H1 (cell line): ENCODE measurements at regions not wholly inside any gene's neighbourhood (a gene's known extent, or its start where the extent isn't known, plus 50 kb on each side); places are given as distances from the start of the nearest gene placed in this dataset.

Source experiments
- RXRA ChIP-seq: IDR thresholded peaks from 2 replicates; pipeline ENCODE4 v1.6.1; 2011; ENCODE audit warnings: low read depth, mild to moderate bottlenecking, low read length, moderate library complexity; ENCODE audit not compliant: insufficient read depth
- SAP30 ChIP-seq: fragments of 300-600 bp; sonication (generic); IDR thresholded peaks from 2 replicates; pipeline ENCODE4 v1.7.1; 2012; ENCODE audit warnings: low read length, moderate library complexity, mild to moderate bottlenecking, inconsistent platforms; ENCODE audit not compliant: insufficient read depth, insufficient replicate concordance
- SUZ12 ChIP-seq: fragments of 200-600 bp; sonication (generic); IDR thresholded peaks from 2 replicates; pipeline ENCODE4 v1.6.1; 2012; ENCODE audit warnings: mild to moderate bottlenecking, inconsistent platforms, low read length, moderate library complexity, mixed read lengths
- TF ChIP-seq, protein P1 (sequence below): fragments of 300-600 bp; sonication (generic); IDR thresholded peaks from 2 replicates; pipeline ENCODE4 v1.7.1; 2012; ENCODE audit warnings: low read length, moderate library complexity, mild to moderate bottlenecking, inconsistent platforms; ENCODE audit not compliant: insufficient replicate concordance
- TF ChIP-seq, protein P2 (sequence below), 3 experiments: IDR thresholded peaks; 1 replicate in 2 of 3; 2 replicates in 1 of 3; pipeline versions ENCODE4 v1.5.1 to v1.6.1; 2011; ENCODE audit warnings: low read length in 3 of 3, mild to moderate bottlenecking in 3 of 3, inconsistent platforms in 2 of 3, low read depth in 1 of 3, moderate library complexity in 1 of 3; ENCODE audit not compliant: insufficient read depth in 1 of 3; ENCODE audit errors: control extremely low read depth in 1 of 3

DNA sequence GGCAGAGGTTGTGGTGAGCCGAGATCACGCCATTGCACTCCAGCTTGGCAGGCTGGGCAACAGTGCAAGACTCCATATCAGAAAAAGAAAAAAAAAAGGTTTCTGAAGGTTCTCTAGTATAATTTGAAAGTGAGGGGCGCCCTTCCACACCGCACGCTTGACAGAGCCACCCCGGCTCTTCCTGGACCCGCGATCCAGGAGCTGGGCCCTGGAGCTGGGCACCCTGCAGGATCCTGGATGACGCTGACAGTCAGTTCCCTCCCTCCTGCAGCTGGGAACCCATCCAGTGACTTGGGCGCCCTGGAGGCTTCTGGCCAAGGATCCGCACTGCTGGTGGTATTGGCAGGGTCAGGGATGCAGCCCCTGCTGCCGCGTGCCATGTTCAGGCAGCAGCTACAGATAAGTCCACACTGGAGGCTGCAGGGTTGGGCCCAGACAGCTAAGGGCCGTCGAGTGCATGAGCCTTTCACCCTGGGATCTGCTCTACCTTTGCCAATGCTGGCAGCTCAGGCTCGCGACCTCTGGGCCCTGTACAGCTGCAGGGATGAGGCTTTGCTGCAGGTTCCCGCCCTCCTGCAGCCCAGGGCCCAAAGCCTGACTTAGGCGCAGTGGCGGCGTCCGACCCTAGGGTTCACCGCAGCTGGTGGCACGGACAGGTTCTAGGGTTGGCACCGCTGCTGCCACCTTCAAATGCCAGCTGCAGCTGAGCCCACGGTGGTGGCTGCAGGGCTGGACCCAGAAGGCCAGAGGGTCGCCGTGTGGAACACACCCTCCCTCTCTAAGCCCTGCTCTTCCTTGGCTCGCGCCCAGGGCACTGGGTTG is 110.2 kb downstream of the OR13A1 start (continued):
- TF ChIP-seq, protein P1, sequence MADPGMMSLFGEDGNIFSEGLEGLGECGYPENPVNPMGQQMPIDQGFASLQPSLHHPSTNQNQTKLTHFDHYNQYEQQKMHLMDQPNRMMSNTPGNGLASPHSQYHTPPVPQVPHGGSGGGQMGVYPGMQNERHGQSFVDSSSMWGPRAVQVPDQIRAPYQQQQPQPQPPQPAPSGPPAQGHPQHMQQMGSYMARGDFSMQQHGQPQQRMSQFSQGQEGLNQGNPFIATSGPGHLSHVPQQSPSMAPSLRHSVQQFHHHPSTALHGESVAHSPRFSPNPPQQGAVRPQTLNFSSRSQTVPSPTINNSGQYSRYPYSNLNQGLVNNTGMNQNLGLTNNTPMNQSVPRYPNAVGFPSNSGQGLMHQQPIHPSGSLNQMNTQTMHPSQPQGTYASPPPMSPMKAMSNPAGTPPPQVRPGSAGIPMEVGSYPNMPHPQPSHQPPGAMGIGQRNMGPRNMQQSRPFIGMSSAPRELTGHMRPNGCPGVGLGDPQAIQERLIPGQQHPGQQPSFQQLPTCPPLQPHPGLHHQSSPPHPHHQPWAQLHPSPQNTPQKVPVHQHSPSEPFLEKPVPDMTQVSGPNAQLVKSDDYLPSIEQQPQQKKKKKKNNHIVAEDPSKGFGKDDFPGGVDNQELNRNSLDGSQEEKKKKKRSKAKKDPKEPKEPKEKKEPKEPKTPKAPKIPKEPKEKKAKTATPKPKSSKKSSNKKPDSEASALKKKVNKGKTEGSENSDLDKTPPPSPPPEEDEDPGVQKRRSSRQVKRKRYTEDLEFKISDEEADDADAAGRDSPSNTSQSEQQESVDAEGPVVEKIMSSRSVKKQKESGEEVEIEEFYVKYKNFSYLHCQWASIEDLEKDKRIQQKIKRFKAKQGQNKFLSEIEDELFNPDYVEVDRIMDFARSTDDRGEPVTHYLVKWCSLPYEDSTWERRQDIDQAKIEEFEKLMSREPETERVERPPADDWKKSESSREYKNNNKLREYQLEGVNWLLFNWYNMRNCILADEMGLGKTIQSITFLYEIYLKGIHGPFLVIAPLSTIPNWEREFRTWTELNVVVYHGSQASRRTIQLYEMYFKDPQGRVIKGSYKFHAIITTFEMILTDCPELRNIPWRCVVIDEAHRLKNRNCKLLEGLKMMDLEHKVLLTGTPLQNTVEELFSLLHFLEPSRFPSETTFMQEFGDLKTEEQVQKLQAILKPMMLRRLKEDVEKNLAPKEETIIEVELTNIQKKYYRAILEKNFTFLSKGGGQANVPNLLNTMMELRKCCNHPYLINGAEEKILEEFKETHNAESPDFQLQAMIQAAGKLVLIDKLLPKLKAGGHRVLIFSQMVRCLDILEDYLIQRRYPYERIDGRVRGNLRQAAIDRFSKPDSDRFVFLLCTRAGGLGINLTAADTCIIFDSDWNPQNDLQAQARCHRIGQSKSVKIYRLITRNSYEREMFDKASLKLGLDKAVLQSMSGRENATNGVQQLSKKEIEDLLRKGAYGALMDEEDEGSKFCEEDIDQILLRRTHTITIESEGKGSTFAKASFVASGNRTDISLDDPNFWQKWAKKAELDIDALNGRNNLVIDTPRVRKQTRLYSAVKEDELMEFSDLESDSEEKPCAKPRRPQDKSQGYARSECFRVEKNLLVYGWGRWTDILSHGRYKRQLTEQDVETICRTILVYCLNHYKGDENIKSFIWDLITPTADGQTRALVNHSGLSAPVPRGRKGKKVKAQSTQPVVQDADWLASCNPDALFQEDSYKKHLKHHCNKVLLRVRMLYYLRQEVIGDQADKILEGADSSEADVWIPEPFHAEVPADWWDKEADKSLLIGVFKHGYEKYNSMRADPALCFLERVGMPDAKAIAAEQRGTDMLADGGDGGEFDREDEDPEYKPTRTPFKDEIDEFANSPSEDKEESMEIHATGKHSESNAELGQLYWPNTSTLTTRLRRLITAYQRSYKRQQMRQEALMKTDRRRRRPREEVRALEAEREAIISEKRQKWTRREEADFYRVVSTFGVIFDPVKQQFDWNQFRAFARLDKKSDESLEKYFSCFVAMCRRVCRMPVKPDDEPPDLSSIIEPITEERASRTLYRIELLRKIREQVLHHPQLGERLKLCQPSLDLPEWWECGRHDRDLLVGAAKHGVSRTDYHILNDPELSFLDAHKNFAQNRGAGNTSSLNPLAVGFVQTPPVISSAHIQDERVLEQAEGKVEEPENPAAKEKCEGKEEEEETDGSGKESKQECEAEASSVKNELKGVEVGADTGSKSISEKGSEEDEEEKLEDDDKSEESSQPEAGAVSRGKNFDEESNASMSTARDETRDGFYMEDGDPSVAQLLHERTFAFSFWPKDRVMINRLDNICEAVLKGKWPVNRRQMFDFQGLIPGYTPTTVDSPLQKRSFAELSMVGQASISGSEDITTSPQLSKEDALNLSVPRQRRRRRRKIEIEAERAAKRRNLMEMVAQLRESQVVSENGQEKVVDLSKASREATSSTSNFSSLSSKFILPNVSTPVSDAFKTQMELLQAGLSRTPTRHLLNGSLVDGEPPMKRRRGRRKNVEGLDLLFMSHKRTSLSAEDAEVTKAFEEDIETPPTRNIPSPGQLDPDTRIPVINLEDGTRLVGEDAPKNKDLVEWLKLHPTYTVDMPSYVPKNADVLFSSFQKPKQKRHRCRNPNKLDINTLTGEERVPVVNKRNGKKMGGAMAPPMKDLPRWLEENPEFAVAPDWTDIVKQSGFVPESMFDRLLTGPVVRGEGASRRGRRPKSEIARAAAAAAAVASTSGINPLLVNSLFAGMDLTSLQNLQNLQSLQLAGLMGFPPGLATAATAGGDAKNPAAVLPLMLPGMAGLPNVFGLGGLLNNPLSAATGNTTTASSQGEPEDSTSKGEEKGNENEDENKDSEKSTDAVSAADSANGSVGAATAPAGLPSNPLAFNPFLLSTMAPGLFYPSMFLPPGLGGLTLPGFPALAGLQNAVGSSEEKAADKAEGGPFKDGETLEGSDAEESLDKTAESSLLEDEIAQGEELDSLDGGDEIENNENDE: no peak
- TF ChIP-seq RXRA: no peak
- TF ChIP-seq SAP30: no peak
- TF ChIP-seq, protein P2, sequence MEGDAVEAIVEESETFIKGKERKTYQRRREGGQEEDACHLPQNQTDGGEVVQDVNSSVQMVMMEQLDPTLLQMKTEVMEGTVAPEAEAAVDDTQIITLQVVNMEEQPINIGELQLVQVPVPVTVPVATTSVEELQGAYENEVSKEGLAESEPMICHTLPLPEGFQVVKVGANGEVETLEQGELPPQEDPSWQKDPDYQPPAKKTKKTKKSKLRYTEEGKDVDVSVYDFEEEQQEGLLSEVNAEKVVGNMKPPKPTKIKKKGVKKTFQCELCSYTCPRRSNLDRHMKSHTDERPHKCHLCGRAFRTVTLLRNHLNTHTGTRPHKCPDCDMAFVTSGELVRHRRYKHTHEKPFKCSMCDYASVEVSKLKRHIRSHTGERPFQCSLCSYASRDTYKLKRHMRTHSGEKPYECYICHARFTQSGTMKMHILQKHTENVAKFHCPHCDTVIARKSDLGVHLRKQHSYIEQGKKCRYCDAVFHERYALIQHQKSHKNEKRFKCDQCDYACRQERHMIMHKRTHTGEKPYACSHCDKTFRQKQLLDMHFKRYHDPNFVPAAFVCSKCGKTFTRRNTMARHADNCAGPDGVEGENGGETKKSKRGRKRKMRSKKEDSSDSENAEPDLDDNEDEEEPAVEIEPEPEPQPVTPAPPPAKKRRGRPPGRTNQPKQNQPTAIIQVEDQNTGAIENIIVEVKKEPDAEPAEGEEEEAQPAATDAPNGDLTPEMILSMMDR (IDR thresholded peaks at IDR 0.05; ENCODE audit: control extremely low read depth in 1 of 3, insufficient read depth in 1 of 3, low read depth in 1 of 3, low read length in 3 of 3): no peak
- TF ChIP-seq SUZ12: no peak
- TF ChIP-seq, all 59 proteins: peak for 0
